ENCODE measurements at regions not wholly inside any gene's neighbourhood (a gene's known extent, or its start where the extent isn't known, plus 50 kb on each side); places are given as distances from the start of the nearest gene placed in this dataset.

GRCh38 chr3:127483902-127484591 lies 106.5 kb downstream of the TPRA1 start:
- no peak for DNase-seq

- no peak for DNase-seq
Observed at GRCh38 chr3:127483005-127483641, 107.4 kb downstream of the TPRA1 start.

GRCh38 chr3:127482216-127483004 lies 108.1 kb downstream of the TPRA1 start:
- no peak for DNase-seq

GRCh38 chr3:127480196-127480954 lies 110.2 kb downstream of the TPRA1 start:
- DNase-seq = no peak

GRCh38 chr3:127479449-127479848 lies 111.1 kb downstream of the TPRA1 start:
- DNase-seq = peak in 1 of 2 donors; percentile 24

- DNase-seq = no peak
Observed at GRCh38 chr3:127478922-127479321, 111.6 kb downstream of the TPRA1 start.

- DNase-seq = no peak
Observed at GRCh38 chr3:127477396-127477795, 113.1 kb downstream of the TPRA1 start.

- DNase-seq = no peak
Observed at GRCh38 chr3:127476936-127477335, 113.6 kb downstream of the TPRA1 start.

GRCh38 chr3:127475975-127476705 lies 114.4 kb downstream of the TPRA1 start:
- no peak for DNase-seq

- DNase-seq = no peak
Observed at GRCh38 chr3:127475391-127475790, 115.1 kb downstream of the TPRA1 start.

- DNase-seq = no peak
Observed at GRCh38 chr3:127473244-127474024, 117.1 kb downstream of the TPRA1 start.

- DNase-seq = no peak
Observed at GRCh38 chr3:127472506-127472905, 118.0 kb downstream of the TPRA1 start.

GRCh38 chr3:127471142-127471541 lies 119.4 kb downstream of the TPRA1 start:
- DNase-seq = no peak

GRCh38 chr3:127469760-127470159 lies 120.8 kb downstream of the TPRA1 start:
- no peak for DNase-seq

- no peak for DNase-seq
Observed at GRCh38 chr3:127467391-127467790, 123.1 kb downstream of the TPRA1 start.

- no peak for DNase-seq
Observed at GRCh38 chr3:127464642-127465041, 125.9 kb downstream of the TPRA1 start.

GRCh38 chr3:127462111-127462655 lies 128.3 kb downstream of the TPRA1 start:
- DNase-seq = no peak

- DNase-seq = no peak
Observed at GRCh38 chr3:127461286-127461910, 129.1 kb downstream of the TPRA1 start.

GRCh38 chr3:127459891-127460290 lies 130.6 kb downstream of the TPRA1 start:
- no peak for DNase-seq
